DND-41 (cell line): ENCODE measurements at regions not wholly inside any gene's neighbourhood (a gene's known extent, or its start where the extent isn't known, plus 50 kb on each side); places are given as distances from the start of the nearest gene placed in this dataset.

ENCODE experiments used
- ATAC-seq: fragments of 200-7000 bp; cut with Tn5 transposase; 3 replicates; pipeline ENCODE4 v1.9.1; 2021; ENCODE audit warnings: low read depth; ENCODE audit not compliant: insufficient read depth
- DNase-seq: peaks from one replicate; pipeline ENCODE4 v3.0.0-alpha.2; 2020
- H2AFZ ChIP-seq: 2 replicates; pipeline ENCODE4 v1.6.0; 2012; ENCODE audit warnings: low read depth, low read length
- H3K27ac ChIP-seq: 2 replicates; pipeline ENCODE4 v1.5.1; 2012; ENCODE audit warnings: low read length, inconsistent platforms
- H3K27me3 ChIP-seq: fragments of 200-600 bp; sonication (generic); 2 replicates; pipeline ENCODE4 v1.6.0; 2012; ENCODE audit warnings: low read length, mild to moderate bottlenecking, inconsistent platforms; ENCODE audit not compliant: insufficient read depth, poor library complexity
- H3K36me3 ChIP-seq: 2 replicates; pipeline ENCODE4 v1.5.1; 2012; ENCODE audit warnings: low read length, inconsistent platforms; ENCODE audit not compliant: insufficient read depth
- H3K4me1 ChIP-seq: 2 replicates; pipeline ENCODE4 v1.5.1; 2012; ENCODE audit warnings: mild to moderate bottlenecking, low read length; ENCODE audit not compliant: insufficient read depth
- H3K4me2 ChIP-seq: 2 replicates; pipeline ENCODE4 v1.6.0; 2012; ENCODE audit warnings: mild to moderate bottlenecking, moderate library complexity, low read length, inconsistent platforms; ENCODE audit not compliant: insufficient read depth
- H3K4me3 ChIP-seq, 2 experiments: fragments of 200-600 bp in 1 of 2; shearing (Covaris generic) in 1 of 2; 2 replicates each; pipeline ENCODE4 v1.5.1; 2012 to 2016; ENCODE audit warnings: inconsistent platforms in 2 of 2, low read length in 2 of 2, mild to moderate bottlenecking in 2 of 2, low read depth in 1 of 2, moderate library complexity in 1 of 2
- H3K79me2 ChIP-seq: 2 replicates; pipeline ENCODE4 v1.6.0; 2012; ENCODE audit warnings: low read length, inconsistent platforms; ENCODE audit not compliant: insufficient read depth
- H3K9ac ChIP-seq: 2 replicates; pipeline ENCODE4 v1.6.0; 2012; ENCODE audit warnings: low read depth, mild to moderate bottlenecking, inconsistent platforms, low read length, moderate library complexity
- H3K9me3 ChIP-seq: 2 replicates; pipeline ENCODE4 v1.5.1; 2012; ENCODE audit warnings: low read length, moderate library complexity, mild to moderate bottlenecking, inconsistent platforms; ENCODE audit not compliant: insufficient read depth, severe bottlenecking
- H4K20me1 ChIP-seq: 2 replicates; pipeline ENCODE4 v1.6.0; 2012; ENCODE audit warnings: low read length; ENCODE audit not compliant: insufficient read depth
- EZH2 ChIP-seq: IDR thresholded peaks from 3 replicates; pipeline ENCODE4 v1.6.1; 2012; ENCODE audit warnings: borderline replicate concordance, low read depth, mild to moderate bottlenecking, moderate library complexity, low read length, inconsistent platforms; ENCODE audit not compliant: severe bottlenecking
- TF ChIP-seq, protein P1 (sequence below): IDR thresholded peaks from 2 replicates; pipeline ENCODE4 v1.5.1; 2012; ENCODE audit warnings: borderline replicate concordance, low read length, moderate library complexity, mild to moderate bottlenecking; ENCODE audit not compliant: poor library complexity, severe bottlenecking; ENCODE audit errors: extremely low read depth

DNA sequence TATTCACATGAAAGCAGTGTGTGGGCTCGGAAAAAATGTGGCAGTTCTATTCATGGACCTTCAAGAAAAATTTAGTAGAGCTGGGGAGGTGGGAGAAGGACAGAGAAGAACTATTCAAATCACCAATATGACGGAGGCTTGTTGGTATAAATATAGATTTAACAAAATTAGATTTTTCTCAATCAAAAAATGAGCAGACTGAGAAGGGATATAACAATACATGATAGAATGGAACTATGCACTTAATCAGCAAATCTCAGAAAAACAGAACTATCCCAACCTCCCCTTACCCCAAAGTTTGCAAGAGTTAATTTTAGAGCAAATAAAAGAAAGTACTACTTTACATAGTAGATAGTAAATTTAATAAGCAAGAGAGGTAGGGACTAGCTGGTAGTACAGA is 194.6 kb upstream of the BCL6 start:
- Histone ChIP-seq H3K9ac (no peak overlapping the region), H3K27ac (no peak overlapping the region)
- TF ChIP-seq EZH2, result no peak

DNA sequence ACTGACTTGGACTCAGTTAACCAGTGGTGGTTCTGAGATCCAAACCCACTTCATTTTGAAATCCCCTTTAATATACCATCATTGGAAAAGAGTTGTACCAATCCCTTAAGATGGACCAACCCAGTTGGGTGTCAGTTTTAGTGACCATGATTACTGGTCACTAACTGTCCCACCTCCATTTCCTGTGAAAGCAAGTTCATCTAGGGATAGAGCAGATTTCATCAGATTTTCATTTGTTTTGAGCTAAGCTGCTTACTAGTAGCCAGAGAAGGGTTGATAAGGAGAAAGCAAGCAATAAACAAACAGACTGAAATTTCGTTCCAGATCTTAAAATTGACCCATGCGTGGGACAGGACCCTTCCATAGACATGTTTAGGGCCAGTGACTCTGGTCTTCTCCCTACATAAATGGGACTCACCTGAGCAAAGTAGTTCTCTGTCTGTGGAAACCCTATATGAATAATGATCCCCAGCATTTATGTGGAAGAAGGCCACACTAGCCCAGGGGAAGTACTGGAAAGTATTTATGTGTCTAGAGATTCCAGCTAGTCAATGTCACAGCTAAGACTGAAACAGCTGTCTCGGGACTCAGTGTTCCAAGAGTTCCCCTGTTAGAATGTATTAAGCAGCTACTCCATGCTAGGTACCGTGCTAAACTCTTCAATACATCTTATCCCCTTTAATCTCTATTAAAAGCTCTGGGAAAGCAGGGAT is 196.0 kb upstream of the BCL6 start:
- no peak overlapping the region for H3K27ac ChIP-seq
- no peak overlapping the region for H3K4me3 ChIP-seq
- no peaks in the 10 kb centered on the region for H3K79me2 ChIP-seq
- no peaks in the 10 kb centered on the region for H3K9me3 ChIP-seq
- ATAC-seq (no peak), DNase-seq (no peak)
- H3K9ac ChIP-seq, result no peak overlapping the region
- H2AFZ ChIP-seq, result no peak overlapping the region
- no peaks in the 10 kb centered on the region for H3K36me3 ChIP-seq
- no peaks in the 10 kb centered on the region for H4K20me1 ChIP-seq
- H3K4me1 ChIP-seq, result peaks cover 8% of the 10 kb centered on the region
- H3K4me2 ChIP-seq, result no peak overlapping the region
- TF ChIP-seq EZH2, result no peak
- TF ChIP-seq, protein P1, sequence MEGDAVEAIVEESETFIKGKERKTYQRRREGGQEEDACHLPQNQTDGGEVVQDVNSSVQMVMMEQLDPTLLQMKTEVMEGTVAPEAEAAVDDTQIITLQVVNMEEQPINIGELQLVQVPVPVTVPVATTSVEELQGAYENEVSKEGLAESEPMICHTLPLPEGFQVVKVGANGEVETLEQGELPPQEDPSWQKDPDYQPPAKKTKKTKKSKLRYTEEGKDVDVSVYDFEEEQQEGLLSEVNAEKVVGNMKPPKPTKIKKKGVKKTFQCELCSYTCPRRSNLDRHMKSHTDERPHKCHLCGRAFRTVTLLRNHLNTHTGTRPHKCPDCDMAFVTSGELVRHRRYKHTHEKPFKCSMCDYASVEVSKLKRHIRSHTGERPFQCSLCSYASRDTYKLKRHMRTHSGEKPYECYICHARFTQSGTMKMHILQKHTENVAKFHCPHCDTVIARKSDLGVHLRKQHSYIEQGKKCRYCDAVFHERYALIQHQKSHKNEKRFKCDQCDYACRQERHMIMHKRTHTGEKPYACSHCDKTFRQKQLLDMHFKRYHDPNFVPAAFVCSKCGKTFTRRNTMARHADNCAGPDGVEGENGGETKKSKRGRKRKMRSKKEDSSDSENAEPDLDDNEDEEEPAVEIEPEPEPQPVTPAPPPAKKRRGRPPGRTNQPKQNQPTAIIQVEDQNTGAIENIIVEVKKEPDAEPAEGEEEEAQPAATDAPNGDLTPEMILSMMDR, result no peak
- no peaks in the 10 kb centered on the region for H3K27me3 ChIP-seq

More for the DNA sequence above, 194.6 kb upstream of the BCL6 start:
- Histone ChIP-seq H3K4me3 (no peak overlapping the region), H3K9me3 (no peaks in the 10 kb centered on the region), H3K27me3 (no peaks in the 10 kb centered on the region), H2AFZ (no peak overlapping the region), H3K4me1 (peaks cover 12% of the 10 kb centered on the region), H4K20me1 (no peaks in the 10 kb centered on the region), H3K36me3 (no peaks in the 10 kb centered on the region), H3K4me2 (no peak overlapping the region), H3K79me2 (no peaks in the 10 kb centered on the region)
- ATAC-seq (no peak), DNase-seq (no peak)

DNA sequence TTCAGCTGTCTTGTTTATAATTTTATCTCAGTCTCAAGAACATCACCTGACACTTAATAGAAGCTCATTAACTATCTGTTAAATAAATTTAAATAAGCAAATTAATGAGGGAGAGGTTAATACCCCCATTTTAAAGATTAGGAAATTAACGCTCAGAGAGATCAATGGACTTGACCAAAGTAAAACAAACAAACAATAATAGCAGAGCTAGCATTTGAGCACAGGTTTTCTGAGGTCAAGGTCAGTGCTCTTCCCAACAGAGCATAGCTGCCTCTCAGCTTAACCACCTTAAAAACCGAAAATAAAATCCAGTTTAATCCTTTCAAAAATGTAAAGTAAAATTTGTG is 196.6 kb upstream of the BCL6 start:
- Histone ChIP-seq H3K27me3 (no peaks in the 10 kb centered on the region), H3K36me3 (no peaks in the 10 kb centered on the region), H3K9me3 (no peaks in the 10 kb centered on the region), H3K4me2 (no peak overlapping the region), H4K20me1 (no peaks in the 10 kb centered on the region), H3K4me3 (no peak overlapping the region), H3K79me2 (no peaks in the 10 kb centered on the region), H3K4me1 (peaks cover 8% of the 10 kb centered on the region), H3K27ac (no peak overlapping the region), H2AFZ (no peak overlapping the region), H3K9ac (no peak overlapping the region)
- ATAC-seq, result no peak
- TF ChIP-seq, protein P1, result no peak
- TF ChIP-seq EZH2, result no peak
- DNase-seq, result no peak

DNA sequence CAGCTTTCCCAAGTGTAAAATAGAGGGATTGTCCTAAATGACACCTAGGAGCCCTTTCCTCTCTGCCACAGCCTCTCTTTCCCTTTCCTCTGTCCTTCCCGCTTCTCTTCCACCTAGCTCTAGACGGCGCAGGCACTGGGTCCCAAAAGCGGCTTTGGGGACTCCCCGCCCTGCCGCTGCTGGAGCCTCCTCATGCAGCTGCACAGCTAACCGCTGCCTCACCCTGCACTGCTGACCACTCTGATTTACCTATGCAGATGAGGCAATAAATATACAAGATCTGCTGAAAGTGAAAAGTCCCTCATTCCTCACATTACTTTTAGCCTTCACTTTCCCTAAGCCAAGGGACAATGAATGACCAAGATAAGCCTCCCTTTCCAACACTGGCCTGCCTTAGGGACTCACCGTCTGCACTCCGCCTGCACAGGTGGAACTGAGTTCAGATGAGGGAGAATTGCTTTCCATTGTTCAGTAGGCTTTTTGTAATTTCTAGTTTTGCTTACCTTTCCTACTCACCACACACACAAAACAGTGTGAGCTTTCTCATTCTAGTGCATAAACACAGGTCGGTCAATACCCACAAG is 197.5 kb upstream of the BCL6 start:
- no peak overlapping the region for H3K27ac ChIP-seq
- H3K4me2 ChIP-seq, result no peak overlapping the region

More for the DNA sequence above, 197.5 kb upstream of the BCL6 start:
- no peak overlapping the region for H3K9ac ChIP-seq
- no peaks in the 10 kb centered on the region for H3K79me2 ChIP-seq
- peaks cover 8% of the 10 kb centered on the region for H3K4me1 ChIP-seq
- H3K9me3 ChIP-seq, result no peaks in the 10 kb centered on the region
- no peak overlapping the region for H3K4me3 ChIP-seq
- no peaks in the 10 kb centered on the region for H4K20me1 ChIP-seq
- TF ChIP-seq EZH2, result no peak
- TF ChIP-seq, protein P1, result no peak
- H3K27me3 ChIP-seq, result no peaks in the 10 kb centered on the region
- no peak overlapping the region for H2AFZ ChIP-seq
- H3K36me3 ChIP-seq, result no peaks in the 10 kb centered on the region
- ATAC-seq, result no peak
- DNase-seq, result no peak
